Hematopoietic multipotent progenitor cell treated with erythropoietin and hydrocortisone succinate and interleukin-3 and kit ligand, for 8 days (in vitro differentiated cells): ENCODE measurements at regions not wholly inside any gene's neighbourhood (a gene's known extent, or its start where the extent isn't known, plus 50 kb on each side); places are given as distances from the start of the nearest gene placed in this dataset.
"Not testable (repeated sequence)": the region's sequence is repeated elsewhere in the genome, so short reads cannot be mapped to it uniquely, and the experiment has no call there.

Experiments used
- DNase-seq: peaks from one replicate; pipeline ENCODE4 v3.0.0-alpha.2; 2015

DNA sequence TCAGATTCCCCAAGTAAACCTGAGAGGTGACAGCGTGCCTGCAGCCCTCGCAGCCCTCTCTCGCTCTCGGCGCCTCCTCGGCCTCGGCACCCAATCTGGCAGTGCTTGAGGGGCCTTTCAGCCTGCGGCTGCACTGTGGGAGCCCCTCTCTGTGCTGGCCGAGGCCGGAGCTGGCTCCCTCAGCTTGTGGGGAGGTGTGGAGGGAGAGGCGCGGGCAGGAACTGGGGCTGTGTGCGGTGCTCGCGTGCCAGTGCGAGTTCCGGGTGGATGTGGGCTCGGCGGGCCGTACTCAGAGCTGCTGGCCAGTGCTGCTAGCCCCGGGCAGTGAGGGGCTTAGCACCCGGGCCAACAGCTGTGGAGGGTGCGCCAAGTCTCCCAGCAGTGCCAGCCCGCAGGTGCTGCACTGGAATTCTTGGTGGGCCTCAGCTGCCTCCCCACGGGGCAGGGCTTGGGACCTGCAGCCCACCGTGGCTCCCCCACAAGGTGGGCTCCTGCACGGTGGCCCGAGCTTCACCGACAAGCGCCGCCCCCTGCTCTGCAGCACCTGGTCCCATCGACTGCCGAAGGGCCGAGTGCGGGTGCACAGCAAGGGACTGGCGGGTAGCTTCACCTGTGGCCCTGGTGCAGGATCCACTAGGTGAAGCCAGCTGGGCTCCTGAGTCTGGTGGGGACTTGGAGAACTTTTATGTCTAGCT, 809.7 kb upstream of the ADGRB3 start:
- no peak for DNase-seq

GRCh38 chr6:67818322-67818721, 816.8 kb upstream of the ADGRB3 start:
- no peak for DNase-seq

- DNase-seq, result no peak
Observed at GRCh38 chr6:67815623-67816022, 819.5 kb upstream of the ADGRB3 start.

GRCh38 chr6:67814262-67814661, 820.8 kb upstream of the ADGRB3 start:
- DNase-seq, result no peak

GRCh38 chr6:67812693-67813092, 822.4 kb upstream of the ADGRB3 start:
- DNase-seq, result no peak

- DNase-seq, result no peak
Observed at GRCh38 chr6:67812125-67812524, 823.0 kb upstream of the ADGRB3 start.

GRCh38 chr6:67811239-67812037, 823.6 kb upstream of the ADGRB3 start:
- no peak for DNase-seq

DNA sequence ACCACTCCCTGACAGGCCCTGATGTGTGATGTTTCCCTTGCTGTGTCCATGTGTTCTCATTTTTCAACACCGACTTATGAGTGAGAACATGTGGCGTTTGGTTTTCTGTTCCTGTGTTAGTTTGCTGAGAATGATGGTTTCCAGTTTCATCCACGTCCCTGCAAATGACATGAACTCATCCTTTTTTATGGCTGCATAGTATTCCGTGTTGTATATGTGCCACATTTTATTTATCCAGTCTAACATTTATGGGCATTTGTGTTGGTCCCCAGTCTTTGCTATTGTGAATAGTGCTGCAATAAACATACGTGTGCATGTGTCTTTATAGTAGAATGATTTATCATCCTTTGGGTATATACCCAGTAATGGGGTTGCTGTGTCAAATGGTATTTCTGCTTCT, 830.3 kb upstream of the ADGRB3 start:
- DNase-seq, result not testable (repeated sequence)

GRCh38 chr6:67802771-67803170, 832.3 kb upstream of the ADGRB3 start:
- no peak for DNase-seq

- no peak for DNase-seq
Observed at GRCh38 chr6:67792996-67793395, 842.1 kb upstream of the ADGRB3 start.

DNA sequence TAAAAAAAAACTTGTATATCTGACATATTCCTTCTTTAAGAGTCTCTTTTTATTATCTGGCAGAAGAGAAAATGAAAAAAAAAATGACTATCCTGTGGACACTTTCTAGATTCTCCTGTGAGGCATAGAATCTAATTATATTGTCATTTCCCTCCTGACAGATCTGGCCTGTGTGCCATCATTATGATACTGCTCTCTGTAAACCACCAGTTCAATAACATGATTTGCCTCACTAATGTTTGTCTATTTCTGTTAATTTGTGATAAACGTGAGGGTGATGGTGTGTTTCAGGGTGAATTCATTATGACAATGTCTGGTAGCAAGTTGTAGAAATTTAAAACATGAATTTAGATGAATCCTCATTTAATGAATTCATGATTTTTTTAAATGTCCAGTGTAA, 844.5 kb upstream of the ADGRB3 start:
- DNase-seq, result no peak

DNA sequence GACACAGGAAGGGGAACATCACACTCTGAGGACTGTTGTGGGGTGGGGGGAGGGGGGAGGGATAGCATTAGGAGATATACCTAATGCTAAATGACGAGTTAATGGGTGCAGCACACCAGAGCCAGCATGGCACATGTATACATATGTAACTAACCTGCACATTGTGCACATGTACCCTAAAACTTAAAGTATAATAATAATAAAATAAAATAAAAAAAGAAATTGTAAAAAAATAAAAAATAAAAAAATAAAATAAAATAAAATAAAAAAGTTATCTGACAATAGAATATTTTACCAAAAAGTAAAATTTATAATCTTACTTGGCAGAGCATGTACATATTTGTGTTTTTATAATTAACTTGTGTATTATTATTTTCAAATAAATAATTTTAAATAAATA, 848.0 kb upstream of the ADGRB3 start:
- DNase-seq, result not testable (repeated sequence)

- no peak for DNase-seq
Observed at GRCh38 chr6:67779876-67780275, 855.2 kb upstream of the ADGRB3 start.

GRCh38 chr6:67775333-67775732, 859.7 kb upstream of the ADGRB3 start:
- DNase-seq, result no peak

DNA sequence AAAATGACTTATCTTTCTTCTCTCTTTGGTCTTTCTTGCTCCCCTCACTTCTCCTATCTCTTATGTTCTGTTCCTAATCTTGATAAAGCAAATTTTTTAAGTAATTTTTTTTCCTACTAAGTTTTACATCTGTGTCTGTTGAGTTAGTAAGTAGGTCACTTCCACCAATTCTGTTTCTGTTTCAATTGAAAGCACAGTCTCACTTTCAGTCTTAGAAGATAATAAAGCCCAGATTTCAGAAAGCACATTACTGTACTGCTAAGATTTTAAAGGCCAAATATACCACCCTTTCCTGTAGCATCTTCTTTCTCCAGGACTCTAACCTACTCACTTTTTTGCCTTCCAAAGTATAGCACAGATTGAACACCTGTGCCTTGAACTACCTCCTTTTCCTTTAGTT, 866.1 kb upstream of the ADGRB3 start:
- no peak for DNase-seq

- DNase-seq, result not testable (repeated sequence)
Observed at GRCh38 chr6:67767046-67767822, 867.8 kb upstream of the ADGRB3 start.

- no peak for DNase-seq
Observed at GRCh38 chr6:67766057-67766456, 869.0 kb upstream of the ADGRB3 start.

DNA sequence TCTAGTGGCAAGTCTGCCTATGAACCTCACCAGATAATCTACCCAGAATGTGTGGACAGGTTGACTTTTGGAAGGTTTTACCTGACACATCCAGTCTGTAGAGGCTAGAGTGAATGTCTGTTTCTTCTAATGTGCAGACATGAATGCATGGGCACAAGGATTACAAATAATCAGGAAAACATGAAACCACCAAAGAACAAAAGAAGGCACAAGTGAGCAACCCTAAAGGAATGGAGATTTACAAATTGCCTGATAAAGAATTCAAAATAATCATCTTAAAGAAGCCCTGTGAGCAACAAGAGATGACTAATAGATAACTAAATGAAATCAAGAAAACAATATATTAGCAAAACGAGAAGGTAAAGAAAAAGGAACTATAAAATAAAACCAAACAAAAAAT, 876.1 kb upstream of the ADGRB3 start:
- no peak for DNase-seq

- DNase-seq, result no peak
Observed at GRCh38 chr6:67757465-67758033, 877.5 kb upstream of the ADGRB3 start.

DNA sequence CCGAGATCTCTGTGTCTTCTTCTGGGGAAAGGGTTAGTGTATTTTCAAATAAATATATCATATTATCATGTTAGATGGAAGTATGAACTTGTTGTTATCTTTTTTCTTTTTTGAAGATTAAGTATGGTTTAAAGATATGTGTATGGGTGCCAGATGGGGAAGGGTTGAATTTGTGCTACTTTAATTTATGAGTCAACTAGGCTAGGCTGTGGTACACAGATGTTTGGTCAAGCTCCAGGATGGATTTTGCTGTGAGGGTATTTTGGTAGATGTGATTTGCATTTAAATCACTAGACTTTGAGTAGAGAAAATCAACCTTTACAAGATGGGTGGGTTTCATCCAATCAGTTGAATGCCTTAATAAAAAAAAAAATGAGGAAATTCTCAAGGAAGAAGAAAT, 886.6 kb upstream of the ADGRB3 start:
- no peak for DNase-seq

GRCh38 chr6:67736816-67737215, 898.3 kb upstream of the ADGRB3 start:
- no peak for DNase-seq

- DNase-seq, result no peak
Observed at GRCh38 chr6:67736161-67736560, 898.9 kb upstream of the ADGRB3 start.

DNA sequence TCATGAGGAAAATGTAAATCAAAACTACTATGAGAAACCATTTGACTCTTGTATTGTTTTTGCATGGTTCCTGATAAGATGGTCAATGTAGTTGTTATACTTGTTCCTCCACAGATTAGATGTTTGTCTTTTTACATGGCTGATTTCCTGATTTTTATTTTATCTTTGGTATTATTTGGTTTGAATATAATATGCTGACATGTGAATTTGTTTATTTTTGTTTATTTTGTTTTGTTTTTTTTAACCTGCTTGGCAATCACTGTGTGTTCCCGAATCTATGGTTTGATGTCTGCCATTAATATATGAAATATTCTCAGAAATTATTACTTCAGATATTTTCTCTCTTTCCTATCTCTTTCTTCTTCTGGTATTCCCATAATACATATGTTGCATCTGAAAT, 899.5 kb upstream of the ADGRB3 start:
- no peak for DNase-seq
